Cardiac fibroblast (primary cell): ENCODE measurements at regions not wholly inside any gene's neighbourhood (a gene's known extent, or its start where the extent isn't known, plus 50 kb on each side); places are given as distances from the start of the nearest gene placed in this dataset.

Experiments used
- DNase-seq, 2 donors: peaks; one replicate each; pipeline versions ENCODE4 v3.0.0 to v3.0.0-alpha.2; 2010; ENCODE audit warnings: low read depth in 2 of 2
- H3K4me3 ChIP-seq, 2 donors: replicated peaks in 1 of 2; 1 replicate in 1 of 2; 2 replicates in 1 of 2; pipeline ENCODE4 v1.5.1; 2011; ENCODE audit warnings: low read depth in 2 of 2, low read length in 2 of 2, mild to moderate bottlenecking in 2 of 2, moderate library complexity in 1 of 2
- TF ChIP-seq, protein P1 (sequence below): IDR thresholded peaks from one replicate; pipeline ENCODE4 v1.5.1; 2011; ENCODE audit warnings: low read depth, mild to moderate bottlenecking, low read length, inconsistent platforms

DNA sequence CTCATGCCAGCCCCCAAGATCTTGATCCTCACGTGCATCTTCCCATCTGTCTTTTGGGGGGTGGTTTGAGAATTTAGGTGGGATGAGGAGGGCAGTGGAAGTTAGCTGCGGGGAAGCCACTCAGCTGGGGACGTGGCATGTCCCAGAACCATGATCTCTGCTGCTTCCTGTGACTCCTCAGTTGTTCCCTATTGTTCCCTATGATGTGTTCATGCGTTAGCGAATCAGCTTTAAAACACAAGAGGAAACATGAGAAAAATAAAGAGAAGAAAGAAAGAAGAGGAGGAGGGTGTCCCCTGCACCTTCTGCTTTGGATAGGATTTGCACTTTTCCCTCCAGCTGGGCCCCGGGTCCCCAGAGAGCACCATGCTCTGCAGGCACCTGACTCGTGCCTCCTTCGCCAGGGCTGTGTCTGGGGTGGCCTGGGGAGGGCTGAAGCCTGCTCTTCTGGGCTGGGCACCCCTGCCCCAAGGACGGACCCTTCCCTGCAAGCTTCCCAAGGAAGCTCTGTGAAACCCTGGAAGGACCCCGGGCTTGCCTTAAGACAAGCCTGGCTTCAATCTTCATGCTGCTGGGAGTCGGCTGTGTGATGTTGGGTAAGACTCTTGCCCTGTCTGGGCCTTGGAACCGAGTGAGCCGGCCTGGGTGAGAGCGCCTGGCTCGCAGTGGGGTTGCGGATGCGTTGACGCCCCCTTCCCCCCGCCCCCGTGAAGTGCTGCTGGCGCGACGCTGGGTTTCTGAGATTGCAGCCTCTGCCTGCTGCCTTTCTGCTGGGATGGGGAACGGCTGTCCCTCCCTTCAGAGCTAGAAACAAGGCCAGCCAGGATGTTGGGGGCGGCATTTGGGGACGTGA is 62.8 kb upstream of the CIBAR2 start:
- peak in 1 of 2 donors; percentile 42 for DNase-seq
- TF ChIP-seq, protein P1, sequence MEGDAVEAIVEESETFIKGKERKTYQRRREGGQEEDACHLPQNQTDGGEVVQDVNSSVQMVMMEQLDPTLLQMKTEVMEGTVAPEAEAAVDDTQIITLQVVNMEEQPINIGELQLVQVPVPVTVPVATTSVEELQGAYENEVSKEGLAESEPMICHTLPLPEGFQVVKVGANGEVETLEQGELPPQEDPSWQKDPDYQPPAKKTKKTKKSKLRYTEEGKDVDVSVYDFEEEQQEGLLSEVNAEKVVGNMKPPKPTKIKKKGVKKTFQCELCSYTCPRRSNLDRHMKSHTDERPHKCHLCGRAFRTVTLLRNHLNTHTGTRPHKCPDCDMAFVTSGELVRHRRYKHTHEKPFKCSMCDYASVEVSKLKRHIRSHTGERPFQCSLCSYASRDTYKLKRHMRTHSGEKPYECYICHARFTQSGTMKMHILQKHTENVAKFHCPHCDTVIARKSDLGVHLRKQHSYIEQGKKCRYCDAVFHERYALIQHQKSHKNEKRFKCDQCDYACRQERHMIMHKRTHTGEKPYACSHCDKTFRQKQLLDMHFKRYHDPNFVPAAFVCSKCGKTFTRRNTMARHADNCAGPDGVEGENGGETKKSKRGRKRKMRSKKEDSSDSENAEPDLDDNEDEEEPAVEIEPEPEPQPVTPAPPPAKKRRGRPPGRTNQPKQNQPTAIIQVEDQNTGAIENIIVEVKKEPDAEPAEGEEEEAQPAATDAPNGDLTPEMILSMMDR, result no peak
- no peak overlapping the region for H3K4me3 ChIP-seq

DNA sequence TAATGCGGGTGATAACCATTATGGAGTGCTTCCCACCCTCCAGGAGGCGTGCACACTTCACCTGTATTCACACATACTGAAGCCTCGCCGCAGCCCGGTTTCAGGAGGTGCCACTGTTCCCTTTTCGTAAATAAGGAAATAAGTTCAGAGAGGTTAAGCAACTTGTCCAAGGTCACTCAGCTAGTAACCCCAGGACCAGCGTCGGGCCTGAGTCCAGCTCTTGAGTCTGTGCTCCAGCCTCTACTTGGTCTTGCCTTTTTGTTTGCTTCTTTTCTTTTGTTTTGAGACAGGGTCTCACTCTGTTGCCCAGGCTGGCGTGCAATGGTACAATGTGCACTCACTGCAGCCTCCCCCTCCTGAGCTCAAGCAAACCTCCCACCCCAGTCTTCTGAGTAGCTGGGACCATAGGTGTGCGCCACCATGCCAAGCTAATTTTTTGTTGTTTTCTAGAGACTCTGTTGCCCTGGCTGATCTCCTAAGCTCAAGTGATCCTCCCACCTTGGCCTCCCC is 63.5 kb upstream of the CIBAR2 start:
- TF ChIP-seq, protein P1, result no peak
- H3K4me3 ChIP-seq, result no peak overlapping the region
- no peak for DNase-seq

DNA sequence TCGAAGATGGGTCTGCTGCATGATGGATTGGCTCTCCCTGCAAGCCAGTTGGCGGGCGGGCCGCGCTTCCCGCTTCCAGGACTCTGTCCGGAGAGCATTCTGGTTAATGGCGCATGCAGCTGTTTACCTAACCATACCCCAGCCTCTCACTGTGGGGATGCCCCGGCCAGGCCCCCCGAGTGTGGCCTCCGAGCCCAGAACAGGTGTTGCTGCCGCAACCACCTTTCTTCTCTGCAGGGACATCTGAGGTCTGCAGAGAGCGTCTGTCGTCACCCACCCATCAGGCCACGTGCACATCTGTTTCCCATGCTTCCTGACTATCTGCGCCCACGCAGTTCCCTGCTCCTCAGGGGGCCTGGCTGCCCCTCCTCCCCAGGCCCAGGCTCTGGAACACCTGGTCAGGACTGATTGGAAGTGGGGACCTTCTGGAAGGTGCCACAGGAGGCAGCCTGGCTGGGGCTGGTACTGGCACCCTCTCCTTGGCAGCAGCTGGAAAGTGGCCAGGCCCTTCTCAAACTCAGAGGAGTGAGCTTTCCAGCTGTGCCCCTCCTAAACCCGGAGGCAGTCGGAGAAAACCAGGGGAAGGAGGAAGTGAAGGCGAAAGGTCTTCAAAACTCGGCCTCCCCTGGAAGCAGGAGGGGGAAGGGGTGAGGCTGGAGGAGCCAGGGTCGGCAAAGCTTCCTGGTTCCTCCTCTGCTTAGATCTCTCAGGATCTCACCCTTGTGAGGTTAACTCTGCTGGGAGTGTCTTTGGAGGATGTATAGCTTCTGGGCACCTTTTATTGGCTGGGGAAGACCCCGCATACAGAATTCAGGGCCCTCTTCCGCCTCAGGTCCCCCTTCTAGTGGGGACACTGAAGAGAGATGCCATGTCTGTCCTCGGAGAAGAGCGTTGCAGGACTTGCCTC is 64.5 kb upstream of the CIBAR2 start:
- TF ChIP-seq, protein P1, result no peak
- DNase-seq, result no peak
- H3K4me3 ChIP-seq, result no peak overlapping the region

DNA sequence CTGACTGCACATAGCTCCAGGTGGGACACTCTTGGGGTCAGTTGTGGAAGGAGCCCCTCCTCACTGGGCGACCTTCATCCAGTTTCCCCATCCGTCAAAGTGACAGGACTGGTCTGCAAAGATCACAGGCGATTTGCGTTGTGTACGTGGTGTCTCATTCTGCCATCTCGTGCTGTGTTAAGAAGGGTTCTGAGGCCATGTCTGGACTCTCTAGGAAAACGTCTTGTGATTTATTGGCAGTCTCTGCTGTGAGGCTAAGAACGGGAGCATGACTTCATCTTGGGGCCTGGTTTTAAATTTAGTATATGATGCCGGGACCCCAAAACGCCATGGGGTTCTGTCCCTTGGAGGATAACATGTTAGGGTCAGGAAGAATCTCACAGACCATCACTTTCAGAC is 65.2 kb upstream of the CIBAR2 start:
- H3K4me3 ChIP-seq, result no peak overlapping the region
- TF ChIP-seq, protein P1, result no peak
- no peak for DNase-seq

DNA sequence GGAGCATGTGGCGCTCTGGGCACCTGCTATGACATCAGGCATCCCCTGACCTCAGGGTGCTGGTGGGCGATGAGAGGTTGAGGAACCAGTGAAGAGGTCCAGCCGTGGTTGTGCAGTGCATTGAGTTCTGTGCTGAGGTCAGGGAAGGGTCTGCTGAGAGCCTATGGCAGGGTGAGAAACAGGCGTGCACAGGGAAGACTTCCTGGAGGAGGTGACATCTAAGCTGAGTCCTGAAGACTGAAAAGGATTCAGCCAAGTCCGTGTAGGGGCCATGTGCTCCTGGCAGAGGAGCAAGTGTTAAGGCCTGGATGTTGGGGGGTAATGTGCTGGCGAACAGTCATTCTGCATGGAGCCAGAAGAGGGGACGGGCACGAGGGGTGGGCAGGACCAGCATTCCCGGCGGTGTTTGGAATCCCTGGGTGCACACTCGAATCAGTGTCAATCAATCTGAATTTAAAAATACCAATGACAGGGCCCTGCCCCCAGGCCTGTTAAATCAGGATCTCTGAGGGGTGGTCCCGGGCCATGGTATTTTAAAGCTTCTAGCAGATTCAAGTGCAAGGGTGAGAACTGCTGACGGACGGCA is 65.8 kb upstream of the CIBAR2 start:
- no peak overlapping the region for H3K4me3 ChIP-seq
- DNase-seq, result no peak
- TF ChIP-seq, protein P1, result no peak

DNA sequence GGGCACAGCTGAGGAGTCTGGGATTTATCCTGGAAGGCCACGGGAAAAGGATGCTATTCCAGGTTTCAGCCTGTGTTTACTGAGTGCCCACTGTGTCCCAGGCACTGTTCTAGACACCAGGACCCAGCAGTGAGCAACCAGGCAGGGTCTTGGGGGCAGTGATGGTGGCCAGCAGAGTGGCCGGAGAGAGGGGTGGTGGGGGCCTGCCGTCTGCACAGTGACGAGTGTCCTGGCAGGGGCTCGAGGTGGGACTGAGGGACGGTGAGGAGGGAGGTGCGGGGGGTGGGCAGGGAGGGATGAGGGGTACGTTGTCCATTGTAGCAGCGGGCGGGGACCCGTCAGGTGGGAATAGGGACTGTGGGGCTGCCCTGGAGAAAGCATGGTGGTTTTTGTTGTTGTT is 66.3 kb upstream of the CIBAR2 start:
- no peak overlapping the region for H3K4me3 ChIP-seq
- TF ChIP-seq, protein P1, result no peak
- no peak for DNase-seq
